HG02870 (cell line): ENCODE measurements at regions not wholly inside any gene's neighbourhood (a gene's known extent, or its start where the extent isn't known, plus 50 kb on each side); places are given as distances from the start of the nearest gene placed in this dataset.
"Not testable (repeated sequence)": the region's sequence is repeated elsewhere in the genome, so short reads cannot be mapped to it uniquely, and the experiment has no call there.

Source experiments
- ATAC-seq: cut with Tn5 transposase; IDR thresholded peaks from one replicate; pipeline ENCODE4 v1.9.1; 2021; ENCODE audit warnings: mild to moderate bottlenecking, moderate library complexity; ENCODE audit not compliant: unreplicated experiment

DNA sequence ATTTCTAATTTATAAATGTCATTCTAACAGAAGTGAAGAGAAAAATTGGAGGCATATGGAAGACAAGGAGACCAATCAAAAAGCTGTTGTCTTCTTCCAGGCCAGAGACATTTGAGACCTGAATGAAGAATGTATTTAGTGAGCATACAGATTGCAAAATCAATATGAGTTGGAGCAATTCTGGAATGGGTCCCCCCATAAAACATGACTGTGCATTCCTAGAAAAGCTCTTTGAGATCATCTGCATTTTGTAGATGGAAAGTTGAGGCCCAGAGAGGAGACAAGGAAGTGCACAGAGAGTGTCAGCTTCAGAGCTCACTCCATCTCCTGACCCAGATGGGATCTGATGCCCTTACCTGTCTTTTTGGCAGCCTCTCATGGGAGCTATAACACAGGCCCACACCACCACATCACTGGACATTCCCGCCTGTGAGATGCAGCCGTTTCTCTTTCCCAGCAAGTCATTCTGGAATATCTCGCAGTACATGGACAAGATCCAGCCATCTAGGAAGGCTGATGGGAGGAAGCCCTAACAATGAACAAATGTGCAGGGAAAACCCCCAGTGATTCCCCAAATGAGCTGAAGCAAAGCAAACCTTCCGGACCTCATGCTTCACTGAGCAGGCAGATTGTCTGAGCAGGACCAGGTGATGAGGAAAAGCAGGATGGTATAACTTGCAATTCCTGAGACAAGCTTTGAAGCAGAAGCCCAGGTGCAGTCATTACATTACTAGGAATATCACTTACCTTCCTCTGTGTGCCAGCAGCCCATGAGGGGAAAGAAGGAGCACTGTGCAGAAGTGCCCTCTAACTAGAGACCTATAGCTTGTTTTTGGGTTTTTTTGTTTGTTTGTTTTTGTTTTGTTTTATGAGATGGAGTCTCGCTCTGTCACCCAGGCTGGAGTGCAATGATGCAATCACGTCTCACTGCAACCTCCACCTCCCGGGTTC, 445.6 kb downstream of the PLPP3 start:
- ATAC-seq, result peak; percentile 52

DNA sequence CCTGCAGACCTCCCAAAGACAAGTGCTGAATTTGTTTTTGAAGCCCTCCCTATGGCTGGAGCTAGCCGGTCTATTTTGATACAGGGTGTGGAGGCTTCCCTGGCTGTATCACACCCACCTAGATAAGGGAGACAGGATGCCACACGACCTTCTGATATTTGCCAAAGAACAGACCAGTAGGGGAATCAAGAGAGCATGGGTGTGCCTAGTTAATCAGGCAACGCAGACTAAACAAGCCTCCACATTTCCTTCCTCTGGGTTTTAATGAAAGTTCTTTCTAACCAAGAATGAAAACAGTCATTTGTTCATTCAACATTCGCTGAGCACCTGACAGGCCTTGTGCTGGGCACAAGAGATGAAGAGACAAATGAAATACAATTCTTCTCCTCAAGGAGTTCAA, 446.8 kb downstream of the PLPP3 start:
- ATAC-seq, result no peak

DNA sequence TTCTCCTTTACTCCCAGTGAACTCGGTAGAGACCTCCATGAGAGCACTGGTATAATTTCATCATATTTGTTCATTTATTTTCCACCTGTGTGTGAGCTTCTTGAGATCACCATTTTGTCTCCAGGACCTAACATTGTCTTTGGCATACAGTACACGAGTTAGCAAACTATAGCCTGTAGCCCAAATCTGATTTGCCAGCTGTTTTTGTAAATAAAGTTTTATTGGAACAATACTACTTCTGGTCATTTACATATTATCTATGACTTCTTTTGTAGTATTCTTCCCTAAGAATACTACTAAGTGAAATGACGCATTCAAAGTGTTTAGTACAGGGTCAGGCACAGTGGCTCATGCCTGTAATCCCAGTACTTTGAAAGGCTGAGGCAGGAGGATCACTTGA, 449.5 kb downstream of the PLPP3 start:
- no peak for ATAC-seq

DNA sequence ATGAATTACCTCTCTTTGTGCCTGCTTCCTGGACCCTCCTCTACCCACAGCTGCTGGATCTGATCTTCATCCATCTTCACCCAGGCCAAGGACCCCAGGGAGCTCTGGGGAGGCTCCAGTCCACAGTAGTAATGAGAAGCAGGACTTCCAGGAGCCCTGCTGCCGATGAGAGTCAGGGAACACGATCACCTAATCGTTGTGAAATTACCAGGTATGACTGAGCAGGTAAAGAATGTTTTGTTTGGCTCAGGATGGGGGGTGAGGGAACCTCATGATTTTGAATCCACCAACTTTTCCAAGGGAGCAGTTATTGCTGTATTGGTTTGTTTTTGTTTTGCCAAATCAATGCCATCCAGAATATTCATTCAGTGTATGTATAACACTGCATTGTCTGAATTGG, 454.0 kb downstream of the PLPP3 start:
- ATAC-seq, result no peak

DNA sequence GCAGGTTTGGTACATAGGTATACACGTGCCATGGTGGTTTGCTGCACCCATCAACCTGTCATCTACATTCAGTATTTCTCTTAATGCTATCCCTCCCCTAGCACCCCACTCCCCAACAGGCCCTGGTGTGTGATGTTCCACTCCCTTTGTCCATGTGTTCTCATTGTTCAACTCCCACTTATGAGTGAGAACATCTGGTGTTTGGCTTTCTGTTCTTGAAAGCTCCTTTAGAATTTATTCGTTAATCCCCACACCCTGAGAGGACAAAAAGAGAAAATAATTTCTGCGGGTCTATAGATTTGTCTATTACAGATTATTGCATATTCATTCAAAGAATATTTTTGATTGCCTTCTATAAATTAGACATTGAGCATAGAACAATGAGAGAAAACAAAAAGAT, 455.5 kb downstream of the PLPP3 start:
- ATAC-seq, result no peak

GRCh38 chr1:56123421-56123820, 455.9 kb downstream of the PLPP3 start:
- ATAC-seq, result no peak

DNA sequence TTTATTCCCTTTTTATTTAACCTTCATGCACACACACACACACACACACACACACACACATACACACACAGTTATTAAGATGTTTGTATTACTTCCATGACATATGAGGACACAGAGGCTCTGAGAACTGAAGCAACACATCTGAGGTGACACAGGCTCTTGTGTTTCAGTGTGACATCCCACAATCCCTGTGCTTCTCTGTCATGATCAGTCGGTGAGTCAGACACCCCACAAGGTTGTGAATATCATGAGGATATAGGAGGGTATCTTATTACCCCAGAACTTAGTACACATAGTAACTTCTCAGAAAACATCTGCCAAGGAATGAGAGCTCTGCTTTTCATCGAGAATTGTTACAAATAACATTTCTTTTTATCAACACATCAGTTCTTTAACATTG, 459.3 kb downstream of the PLPP3 start:
- no peak for ATAC-seq

- not testable (repeated sequence) for ATAC-seq
Measured at GRCh38 chr1:56118676-56119075, 460.7 kb downstream of the PLPP3 start.

- ATAC-seq, result no peak
Measured at GRCh38 chr1:56115701-56116100, 463.7 kb downstream of the PLPP3 start.

- no peak for ATAC-seq
Measured at GRCh38 chr1:56113679-56114078, 465.7 kb downstream of the PLPP3 start.

- ATAC-seq, result no peak
Measured at GRCh38 chr1:56107275-56107638, 472.1 kb downstream of the PLPP3 start.

- ATAC-seq, result no peak
Measured at GRCh38 chr1:56106531-56107274, 472.7 kb downstream of the PLPP3 start.

DNA sequence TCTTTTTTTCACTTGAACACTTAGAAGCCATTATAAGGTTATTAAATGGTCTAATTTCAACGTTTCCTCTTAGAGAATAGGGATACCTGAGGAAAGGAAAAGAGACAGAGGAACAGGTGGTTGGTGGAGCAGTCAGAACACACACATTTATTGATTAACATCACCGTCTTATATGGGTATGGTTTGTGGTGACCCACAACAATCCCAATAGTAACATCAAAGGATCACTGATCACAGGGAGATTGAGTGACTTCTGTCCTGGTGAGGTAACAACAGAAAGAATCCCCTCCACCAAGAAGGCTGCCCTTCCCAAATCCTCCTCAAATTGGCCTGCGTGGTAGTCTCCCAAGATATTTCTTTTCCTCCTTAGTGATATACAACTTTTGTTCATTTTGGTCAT, 474.0 kb downstream of the PLPP3 start:
- ATAC-seq, result no peak

DNA sequence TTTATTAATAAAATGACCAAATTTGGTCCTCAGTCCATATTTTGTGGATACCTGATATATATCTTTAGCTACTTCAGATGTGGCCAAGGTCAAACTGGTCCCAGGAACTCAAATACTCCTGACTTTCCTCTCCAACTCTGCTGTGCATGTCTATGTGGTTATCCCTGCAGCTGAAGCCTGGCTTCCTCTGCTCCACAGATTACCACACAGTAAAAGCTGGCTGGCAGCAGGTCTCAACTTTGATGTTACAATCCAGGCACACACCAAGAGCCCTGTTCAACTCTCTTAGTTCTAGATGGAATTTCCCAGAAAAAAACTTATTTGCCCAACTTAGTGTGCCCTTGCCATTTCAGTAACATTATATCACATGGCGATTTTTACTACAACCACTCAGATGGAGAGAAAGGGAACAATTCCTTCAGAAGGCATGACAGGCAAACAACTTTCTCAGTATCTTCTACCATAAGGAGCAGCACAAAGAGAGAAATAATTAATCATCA, 479.5 kb downstream of the PLPP3 start:
- ATAC-seq, result no peak

DNA sequence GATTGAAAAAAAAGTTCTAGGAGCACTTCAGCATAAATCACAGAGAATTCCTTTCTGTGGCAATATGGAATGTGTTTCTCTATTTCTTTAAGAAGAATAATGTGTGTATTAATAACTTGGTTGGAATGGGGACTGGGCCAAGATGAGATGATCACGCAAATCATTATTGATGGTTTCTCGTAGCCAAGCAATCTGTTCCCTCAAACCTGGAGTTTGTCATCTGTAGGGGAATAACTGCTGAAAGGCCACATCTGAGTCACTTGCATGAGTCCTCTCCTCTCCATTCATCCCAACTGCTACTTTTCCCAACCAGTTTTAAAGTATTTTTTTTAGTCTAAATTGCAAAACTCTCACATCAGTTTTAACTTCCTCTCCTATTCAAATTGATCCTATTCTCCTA, 480.4 kb downstream of the PLPP3 start:
- ATAC-seq, result no peak

DNA sequence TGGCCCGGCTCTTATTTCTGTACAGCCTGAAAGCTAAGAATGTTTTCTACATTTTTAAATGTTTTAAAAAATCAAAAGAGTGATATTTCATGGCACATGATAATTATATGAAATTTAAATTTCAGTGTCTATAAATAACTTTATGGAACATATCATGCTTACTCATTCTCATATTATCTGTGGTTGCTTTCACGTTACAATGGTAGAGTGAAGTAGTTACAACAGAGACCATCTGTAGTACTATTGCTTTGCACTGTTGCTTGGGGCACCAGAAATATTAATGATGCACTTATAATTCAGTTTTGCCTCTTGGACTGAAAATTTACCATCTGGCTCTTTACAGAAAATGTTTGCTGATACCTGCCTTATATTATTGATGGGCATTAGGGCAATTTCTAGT, 481.6 kb downstream of the PLPP3 start:
- ATAC-seq, result no peak

DNA sequence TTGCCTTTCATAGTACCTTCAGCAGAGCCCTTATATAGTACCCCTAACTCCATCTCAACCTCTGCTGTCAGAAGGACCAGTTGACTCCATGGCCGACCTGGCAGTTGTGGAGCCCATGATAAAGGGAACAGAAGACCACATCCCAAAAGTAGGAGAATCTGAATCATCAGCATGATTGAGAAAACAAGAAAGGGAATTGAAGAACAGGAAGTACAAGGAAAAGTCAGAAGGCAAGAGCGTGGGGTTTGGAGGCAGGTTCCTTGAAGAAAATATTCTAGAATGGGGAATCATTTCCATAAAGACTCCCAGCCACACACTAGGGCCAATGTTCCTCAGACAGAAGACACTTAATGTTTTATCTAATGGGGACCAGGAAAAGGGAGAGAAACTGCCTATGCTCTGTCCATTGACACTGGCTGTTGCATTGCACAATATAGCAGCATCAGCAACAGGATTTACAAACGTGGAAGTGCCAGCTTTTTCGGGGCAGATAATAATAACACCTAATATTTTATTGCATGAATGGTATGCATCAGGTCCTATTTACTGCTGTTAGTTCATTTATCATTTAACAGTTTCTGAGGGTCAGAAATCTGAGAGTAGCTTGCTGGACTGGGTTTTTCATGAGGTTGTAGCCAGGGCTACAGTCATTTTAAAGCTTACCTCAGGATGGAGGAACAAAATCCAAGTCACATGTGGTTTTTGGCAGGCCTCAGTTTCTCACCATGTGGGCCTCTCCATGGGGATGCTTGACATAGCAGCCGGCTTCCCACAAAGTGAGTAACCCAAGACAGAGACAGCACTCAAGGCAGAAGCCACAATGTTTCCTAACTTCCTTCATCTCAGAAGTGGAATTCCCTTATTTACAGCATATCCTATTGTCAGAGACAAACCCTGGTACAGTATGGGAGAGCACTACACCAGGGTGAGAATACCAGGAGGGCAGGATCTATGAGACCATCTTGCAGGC, 483.4 kb downstream of the PLPP3 start:
- ATAC-seq, result no peak

GRCh38 chr1:56094168-56094567, 485.2 kb downstream of the PLPP3 start:
- ATAC-seq, result no peak

DNA sequence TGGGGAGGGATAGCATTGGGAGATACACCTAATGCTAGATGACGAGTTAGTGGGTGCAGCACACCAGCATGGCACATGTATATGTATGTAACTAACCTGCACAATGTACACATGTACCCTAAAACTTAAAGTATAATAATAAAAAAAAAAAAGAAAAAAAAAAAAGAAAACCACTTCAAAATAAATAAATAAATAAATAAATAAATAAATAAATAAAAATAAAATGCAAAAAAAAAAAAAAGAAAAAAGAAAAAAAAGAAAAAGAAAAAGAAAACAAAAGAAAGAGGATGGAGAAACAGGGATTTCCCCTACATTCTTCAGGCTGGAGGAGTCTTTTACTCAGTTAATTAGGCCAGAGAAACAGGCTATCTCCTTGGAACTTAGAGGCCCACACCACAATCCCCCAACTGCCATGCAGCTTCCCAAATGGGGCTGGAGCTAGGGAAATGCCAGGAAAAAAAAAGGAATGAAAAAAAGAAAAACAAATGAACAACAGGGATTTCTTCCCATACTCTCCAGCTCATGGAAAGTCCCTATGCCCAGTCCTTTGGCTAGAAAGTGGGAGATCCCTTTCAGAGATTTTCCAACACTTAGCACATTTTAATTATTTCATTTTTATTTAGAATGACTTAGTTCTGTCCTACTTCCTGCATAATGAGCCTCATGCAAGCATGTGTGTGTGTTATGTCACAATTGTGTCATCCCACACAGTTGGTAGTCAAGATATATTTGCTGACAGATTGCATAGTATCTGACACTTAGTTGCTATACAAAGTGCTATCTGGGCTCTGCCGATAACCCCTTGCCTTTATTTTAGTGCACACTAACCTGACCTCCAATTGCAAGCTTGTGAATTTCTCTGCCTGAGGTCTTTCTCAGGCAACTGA, 486.4 kb downstream of the PLPP3 start:
- ATAC-seq, result no peak

DNA sequence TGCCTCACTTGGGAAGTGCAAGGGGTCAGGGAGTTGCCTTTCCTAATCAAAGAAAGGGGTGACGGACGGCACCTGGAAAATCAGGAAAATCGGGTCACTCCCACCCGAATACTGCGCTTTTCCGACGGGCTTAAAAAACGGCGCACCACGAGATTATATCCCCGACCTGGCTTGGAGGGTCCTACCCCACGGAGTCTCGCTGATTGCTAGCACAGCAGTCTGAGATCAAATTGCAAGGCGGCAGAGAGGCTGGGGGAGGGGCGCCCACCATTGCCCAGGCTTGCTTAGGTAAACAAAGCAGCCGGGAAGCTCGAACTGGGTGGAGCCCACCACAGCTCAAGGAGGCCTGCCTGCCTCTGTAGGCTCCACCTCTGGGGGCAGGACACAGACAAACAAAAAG, 489.5 kb downstream of the PLPP3 start:
- not testable (repeated sequence) for ATAC-seq
